SHP77 (cell line): ENCODE measurements at regions not wholly inside any gene's neighbourhood (a gene's known extent, or its start where the extent isn't known, plus 50 kb on each side); places are given as distances from the start of the nearest gene placed in this dataset.
"Not testable (repeated sequence)": the region's sequence is repeated elsewhere in the genome, so short reads cannot be mapped to it uniquely, and the experiment has no call there.

ENCODE experiments used
- DNase-seq, 2 experiments: peaks; one replicate each; lab custom pipeline; 2025; lab: John Stamatoyannopoulos, UW

DNA sequence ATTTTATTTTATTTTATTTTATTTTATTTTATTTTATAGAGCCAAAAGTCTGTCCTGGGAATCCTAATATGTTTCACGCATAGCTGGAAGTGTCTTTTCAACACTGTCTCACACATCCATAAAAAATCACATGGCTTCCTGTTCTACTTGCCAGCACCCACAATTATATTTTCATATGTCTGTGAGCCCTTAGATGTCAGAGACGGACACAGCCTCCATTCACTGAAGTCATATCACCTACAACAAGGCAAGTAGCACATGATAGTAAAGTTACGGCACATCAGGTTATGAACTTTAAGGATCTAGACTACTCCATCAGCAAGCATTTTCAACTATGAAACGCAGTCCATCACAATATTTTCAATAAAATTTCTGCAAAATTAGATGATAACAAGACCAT lies 168.4 kb downstream of the ZIC4 start:
- no peak for DNase-seq

DNA sequence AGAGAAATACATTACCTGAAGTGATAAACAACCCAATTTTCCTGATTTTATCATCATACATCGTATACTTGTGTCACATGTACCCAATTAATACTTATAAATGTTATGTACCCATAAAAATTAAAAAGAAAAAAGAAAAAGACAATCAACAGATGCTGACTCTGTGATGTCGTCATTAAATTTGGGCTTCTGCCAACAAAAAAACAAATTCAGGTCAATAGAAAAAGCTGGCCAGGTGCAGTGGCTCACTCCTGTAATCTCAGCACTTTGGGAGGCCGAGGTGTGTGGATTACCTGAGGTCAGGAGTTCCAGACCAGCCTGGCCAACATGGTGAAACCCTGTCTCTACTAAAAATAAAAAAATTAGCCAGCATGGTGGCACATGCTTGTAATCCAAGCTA lies 174.4 kb downstream of the ZIC4 start:
- not testable (repeated sequence) for DNase-seq

DNA sequence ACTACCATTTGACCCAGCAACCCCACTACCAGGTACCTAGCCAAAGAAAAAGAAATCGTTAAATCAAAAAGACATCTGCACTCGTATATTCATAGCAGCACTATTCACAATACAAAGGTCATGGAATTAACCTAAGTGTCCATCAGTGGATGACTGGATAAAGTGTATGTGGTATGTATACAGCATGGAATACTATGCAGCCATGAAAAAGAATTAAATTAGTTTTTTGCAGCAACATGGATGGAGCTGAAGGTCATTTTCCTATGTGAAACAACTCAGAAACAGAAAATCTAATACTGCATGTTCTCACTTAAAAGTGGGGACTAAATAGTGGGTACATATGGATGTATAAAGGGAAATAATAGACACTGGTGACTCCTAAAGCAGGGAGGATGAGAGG lies 175.2 kb downstream of the ZIC4 start:
- DNase-seq: no peak

- DNase-seq: no peak
Observed at GRCh38 chr3:147222291-147222690, 184.1 kb downstream of the ZIC4 start.

- DNase-seq: no peak
Observed at GRCh38 chr3:147218965-147219364, 187.4 kb downstream of the ZIC4 start.

- DNase-seq: no peak
Observed at GRCh38 chr3:147216143-147216673, 190.1 kb downstream of the ZIC4 start.

DNA sequence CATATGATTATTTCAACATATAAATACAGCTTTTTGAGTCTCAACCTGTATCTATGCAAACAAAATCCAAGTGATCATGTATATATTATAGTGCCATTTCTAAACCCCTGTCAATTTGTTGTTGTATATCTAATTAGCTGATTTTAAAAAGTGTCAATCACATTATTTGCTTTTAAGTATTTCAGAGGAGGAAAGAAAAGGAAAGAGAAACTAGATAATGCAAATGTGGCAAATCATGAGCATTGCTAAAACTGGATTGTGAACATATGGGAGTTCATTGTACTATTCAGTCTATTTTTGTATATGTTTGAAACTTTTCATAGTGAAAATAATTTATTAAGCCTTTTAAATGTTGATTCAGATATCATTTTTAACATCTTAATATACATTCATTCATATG lies 190.7 kb downstream of the ZIC4 start:
- no peak for DNase-seq

DNA sequence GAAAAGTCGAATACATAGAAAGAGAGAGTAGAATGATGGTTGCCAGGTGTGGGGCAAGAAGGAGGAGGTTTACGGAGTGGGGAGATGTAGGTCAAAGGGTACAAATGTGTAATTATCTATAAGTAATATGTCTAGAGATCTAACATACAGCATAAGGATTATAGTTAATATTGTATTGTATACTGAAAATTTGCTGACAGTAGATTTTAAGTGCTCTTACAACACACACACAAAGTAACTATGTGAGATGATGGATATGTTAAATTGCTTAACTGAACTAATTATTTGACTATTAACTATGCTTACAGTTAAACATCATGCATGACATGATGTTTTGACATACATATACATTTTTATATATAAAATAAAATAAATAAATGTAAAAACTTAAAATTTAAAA lies 192.7 kb downstream of the ZIC4 start:
- DNase-seq: no peak

DNA sequence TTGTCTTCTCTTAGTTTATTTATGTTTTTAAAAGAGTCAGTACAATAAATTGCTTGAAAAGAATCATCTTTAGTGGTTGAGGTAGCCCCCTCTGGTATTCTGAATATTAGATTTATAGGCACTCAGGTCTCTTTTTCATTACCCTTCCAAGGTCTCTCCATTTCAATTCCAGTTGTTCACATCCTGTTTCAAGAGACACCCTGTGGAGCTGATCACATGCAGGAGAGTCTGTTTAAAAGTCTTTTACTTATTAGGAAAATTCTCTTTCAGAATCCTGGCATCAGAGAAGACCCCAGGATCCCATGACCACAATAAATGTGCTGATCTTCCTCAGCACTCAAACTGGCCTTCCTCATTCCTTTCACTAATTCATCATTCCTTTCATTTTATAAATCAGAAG lies 195.7 kb downstream of the ZIC4 start:
- no peak for DNase-seq

- DNase-seq: no peak
Observed at GRCh38 chr3:147201086-147201485, 205.3 kb downstream of the ZIC4 start.

- no peak for DNase-seq
Observed at GRCh38 chr3:147200545-147200944, 205.8 kb downstream of the ZIC4 start.

- DNase-seq: no peak
Observed at GRCh38 chr3:147197739-147198138, 208.6 kb downstream of the ZIC4 start.

- no peak for DNase-seq
Observed at GRCh38 chr3:147195887-147196286, 210.5 kb downstream of the ZIC4 start.

DNA sequence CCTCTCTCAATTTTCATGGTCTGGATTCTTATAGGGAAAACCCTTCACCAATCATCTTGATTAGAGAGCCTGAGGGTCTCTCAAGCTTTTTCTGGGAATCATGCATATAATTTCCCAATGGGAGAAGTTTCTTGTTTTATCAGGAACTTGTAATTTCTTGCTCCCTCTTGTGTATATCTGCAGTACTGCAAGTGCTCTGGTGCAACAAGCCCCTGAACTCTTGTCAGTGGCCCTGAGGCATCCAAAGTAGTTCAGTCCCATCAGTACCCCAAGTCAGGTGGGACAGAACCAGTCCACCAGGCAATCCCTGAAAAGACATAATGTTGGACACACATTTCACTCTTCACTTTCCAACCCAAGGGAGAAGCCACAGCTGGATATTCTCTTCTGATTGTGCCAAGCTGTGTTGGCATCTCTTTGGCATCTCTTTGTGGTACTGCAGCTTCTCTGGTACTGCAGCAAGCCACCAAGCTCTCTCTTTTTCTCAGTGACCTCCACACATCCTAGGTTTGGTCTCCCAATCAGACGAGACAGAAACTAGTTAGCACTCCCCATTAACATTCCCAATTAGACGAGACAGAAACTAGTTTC lies 214.5 kb downstream of the ZIC4 start:
- DNase-seq: peak; percentile 11 to 30

DNA sequence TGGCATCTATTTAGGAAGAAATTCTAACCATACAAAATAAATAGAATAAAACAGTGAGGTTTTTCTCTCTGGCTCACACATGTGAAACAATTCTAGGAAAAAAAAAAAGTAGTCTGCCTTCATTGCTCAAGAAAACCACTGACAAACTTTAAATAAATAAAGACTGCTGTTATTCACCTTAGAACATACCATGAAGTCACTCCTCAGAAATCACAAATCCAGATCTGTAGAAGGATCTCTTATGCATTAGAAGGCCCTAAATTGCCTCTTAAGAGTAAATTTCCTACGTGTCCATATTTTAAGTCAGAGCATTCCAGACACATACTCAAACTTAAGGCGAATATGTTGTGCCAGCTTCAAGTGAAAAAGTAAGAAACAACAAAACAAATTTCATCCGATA lies 217.3 kb downstream of the ZIC4 start:
- no peak for DNase-seq

DNA sequence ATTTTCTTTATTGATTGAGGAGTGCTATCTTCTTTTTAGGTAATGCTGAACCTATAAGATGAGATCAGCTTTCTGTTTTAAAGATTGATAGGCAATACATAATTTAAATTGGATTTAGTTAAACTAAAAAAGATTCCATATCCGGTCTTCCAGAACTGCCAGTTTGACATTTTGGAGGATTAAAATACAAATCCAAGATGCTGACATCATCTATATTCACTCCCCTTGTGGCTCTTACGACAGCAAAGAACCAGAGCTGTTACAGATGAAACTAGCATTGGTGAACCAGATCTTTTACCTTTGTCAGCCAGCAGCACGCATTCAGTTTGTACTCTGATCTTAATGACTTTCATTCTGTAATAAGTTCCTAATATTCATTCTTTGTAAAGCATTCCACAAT lies 218.7 kb downstream of the ZIC4 start:
- no peak for DNase-seq

GRCh38 chr3:147185781-147186180 lies 220.6 kb downstream of the ZIC4 start:
- no peak for DNase-seq

DNA sequence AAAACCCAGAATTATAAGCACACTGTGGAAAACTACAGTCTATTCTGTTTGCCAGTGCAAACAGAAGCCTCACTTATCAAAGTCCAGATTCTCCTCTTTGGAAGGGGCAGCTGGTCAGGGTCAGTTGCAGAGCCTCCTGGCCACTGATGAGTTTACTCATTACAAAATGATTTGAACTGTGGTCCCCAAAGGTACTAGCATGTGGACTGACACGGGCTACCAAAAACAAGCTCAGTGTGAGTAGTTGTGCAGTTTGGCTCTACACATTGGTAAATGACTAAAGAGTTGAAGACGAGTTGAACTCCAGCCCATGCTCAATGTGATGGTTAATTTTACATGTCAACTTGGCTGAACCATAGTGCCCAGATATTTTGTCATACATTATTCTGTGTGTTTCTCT lies 221.5 kb downstream of the ZIC4 start:
- DNase-seq: no peak

DNA sequence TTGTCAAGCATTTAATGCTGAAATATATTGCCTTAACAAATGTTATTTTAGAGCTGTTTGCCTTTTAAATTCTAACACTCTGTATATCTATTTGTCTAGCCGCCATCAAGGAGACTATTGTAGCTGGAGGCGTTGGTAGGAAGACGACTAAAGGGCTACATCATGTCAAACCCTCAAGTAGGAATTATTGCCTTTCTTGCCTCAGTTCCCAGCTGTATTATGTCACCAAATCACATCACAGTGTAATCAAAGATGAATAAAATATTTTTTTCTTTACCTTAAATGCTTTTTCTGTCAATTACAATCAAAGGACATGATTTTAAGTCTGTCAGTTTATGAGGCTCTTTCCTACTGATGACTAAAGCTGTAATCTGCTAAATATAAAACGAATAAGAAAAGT lies 233.1 kb downstream of the ZIC4 start:
- no peak for DNase-seq

- no peak for DNase-seq
Observed at GRCh38 chr3:147162743-147163142, 243.6 kb downstream of the ZIC4 start.

DNA sequence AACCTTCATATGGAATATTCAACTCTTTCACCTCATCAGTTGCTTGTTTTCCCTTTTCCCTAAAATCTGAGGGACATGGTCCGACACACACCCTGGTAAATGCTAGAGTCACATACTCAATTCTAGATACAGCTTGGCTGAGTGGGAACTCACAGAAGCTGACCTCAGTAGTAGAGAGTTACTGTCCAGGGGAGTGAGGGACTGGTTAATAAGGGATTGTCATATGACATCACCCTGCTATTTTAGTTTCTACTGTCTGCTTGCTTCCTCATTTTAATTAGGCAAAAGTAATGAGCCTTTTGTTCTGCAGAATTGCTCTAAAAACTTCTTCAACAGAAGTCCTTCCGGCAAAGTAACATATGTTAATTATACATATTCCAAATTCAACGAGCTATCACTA lies 244.5 kb downstream of the ZIC4 start:
- no peak for DNase-seq

DNA sequence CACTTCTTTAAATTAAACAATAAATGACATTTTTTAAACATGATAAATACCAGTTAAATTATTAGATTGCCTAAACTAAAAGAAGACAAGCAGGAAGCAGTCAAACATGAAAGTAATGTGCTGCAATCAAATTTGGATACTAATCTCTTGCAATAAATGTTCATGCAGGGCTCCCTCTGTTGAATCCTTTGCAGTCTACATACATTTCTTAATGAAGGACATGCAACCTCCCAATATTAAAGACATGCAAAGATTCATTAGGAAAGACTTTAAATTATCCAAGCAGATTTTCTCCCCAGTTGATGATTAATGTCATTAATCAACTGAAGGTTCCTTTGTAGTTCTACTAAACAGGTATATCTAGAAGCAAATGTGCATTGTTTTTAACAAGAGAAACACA lies 245.4 kb downstream of the ZIC4 start:
- DNase-seq: no peak

DNA sequence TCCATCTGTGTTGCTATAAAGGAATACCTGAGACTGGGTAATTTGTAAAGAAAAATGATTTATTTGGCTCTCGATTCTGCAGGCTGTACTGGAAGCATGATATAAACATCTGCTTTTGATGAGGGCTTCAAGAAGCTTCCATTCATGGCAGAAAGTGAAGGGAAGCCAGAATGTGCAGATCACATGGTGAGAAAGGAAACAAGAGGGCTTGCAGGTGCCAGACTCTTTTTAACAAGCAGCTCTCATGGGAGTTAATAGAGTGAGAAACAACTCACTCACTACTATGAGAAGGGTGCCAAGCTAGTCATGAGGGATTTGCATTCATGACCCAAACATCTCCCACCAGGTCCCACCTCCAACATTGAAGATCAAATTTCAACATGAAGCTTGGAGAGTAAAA lies 247.2 kb downstream of the ZIC4 start:
- DNase-seq: no peak

- no peak for DNase-seq
Observed at GRCh38 chr3:147157631-147158030, 248.7 kb downstream of the ZIC4 start.

DNA sequence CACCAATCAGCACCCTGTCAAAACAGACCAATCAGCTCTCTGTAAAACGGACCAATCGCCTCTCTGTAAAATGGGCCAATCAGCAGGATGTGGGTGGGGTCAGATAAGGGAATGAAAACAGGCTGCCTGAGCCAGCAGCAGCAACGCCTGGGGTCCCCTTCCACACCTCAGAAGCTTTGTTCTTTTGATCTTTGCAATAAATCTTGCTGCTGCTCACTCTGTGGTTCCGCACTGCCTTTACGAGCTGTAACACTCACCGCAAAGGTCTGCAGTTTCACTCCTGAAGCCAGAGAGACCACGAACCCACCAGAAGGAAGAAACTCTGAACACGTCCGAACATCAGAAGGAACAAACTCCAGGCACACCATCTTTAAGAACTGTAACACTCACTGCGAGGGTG lies 251.4 kb downstream of the ZIC4 start:
- DNase-seq: not testable (repeated sequence)
